ENCODE measurements at regions not wholly inside any gene's neighbourhood (a gene's known extent, or its start where the extent isn't known, plus 50 kb on each side); places are given as distances from the start of the nearest gene placed in this dataset.

GRCh38 chr15:94671858-94672532, 440.6 kb downstream of the MCTP2 start:
- H3K27me3 ChIP-seq (ENCODE audit: insufficient read depth, low read length) = no peaks in the 10 kb centered on the region
- H3K4me3 ChIP-seq (ENCODE audit: low read length) = peak overlapping the region; percentile 38
- H3K4me1 ChIP-seq (ENCODE audit: insufficient read depth, low read length) = peaks cover 22% of the 10 kb centered on the region
- H3K36me3 ChIP-seq (ENCODE audit: insufficient read depth, low read length) = no peaks in the 10 kb centered on the region
- H3K9me3 ChIP-seq (ENCODE audit: low read length) = no peaks in the 10 kb centered on the region
- H2AFZ ChIP-seq (ENCODE audit: low read depth, low read length) = peak overlapping the region; percentile 79

DNA sequence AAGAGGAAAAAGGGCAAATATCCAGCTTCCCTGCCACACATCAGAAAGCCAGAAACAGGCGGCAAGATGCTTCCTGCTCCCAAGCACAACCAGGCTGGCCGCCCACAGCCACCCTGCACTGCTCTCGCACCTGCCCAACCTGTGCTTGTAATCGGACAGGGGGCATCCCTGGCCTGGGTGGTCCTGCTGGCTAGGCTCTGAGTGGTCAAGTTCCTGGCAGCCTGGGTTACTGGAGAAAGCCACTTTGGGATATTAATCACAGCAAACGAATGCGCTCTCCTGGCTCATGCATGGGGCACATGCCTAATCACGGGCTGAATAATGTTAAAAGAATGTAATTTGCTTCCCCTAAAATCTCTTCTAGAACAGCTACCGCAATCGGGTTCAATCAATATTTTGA, 442.4 kb downstream of the MCTP2 start:
- H3K4me3 ChIP-seq (ENCODE audit: low read length) = no peak overlapping the region
- H3K36me3 ChIP-seq (ENCODE audit: insufficient read depth, low read length) = no peaks in the 10 kb centered on the region
- H3K9me3 ChIP-seq (ENCODE audit: low read length) = no peaks in the 10 kb centered on the region
- no peak overlapping the region for H2AFZ ChIP-seq (ENCODE audit: low read depth, low read length)
- no peaks in the 10 kb centered on the region for H3K27me3 ChIP-seq (ENCODE audit: insufficient read depth, low read length)
- H3K4me1 ChIP-seq (ENCODE audit: insufficient read depth, low read length) = peaks cover 22% of the 10 kb centered on the region

DNA sequence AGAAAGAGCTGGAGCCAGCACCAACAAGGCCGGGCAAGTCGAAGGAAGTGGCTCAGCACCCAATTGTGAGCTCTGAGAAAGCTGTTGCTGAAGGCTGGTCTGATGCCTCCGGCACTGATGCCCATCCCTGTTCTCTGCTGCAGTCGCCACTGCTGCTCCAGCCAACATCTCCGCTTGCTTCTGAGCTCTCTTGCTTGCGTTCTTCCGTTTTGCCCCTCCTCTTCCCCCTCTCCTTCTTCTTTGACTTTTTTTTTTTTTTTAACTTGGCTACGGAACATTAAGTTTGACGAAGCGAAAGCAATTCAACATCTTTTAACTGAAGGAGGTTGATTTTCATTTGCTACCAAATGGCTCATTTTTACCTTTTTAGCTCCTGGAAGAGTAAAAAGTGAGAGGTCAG, 442.9 kb downstream of the MCTP2 start:
- H3K4me3 ChIP-seq (ENCODE audit: low read length) = no peak overlapping the region
- no peaks in the 10 kb centered on the region for H3K9me3 ChIP-seq (ENCODE audit: low read length)

GRCh38 chr15:94677202-94677790, 445.9 kb downstream of the MCTP2 start:
- peaks cover 4% of the 10 kb centered on the region for H3K4me1 ChIP-seq (ENCODE audit: insufficient read depth, low read length)

More for the DNA sequence above, 442.9 kb downstream of the MCTP2 start:
- Histone ChIP-seq H3K27me3 (ENCODE audit: insufficient read depth, low read length) (no peaks in the 10 kb centered on the region), H3K36me3 (ENCODE audit: insufficient read depth, low read length) (no peaks in the 10 kb centered on the region), H2AFZ (ENCODE audit: low read depth, low read length) (no peak overlapping the region), H3K4me1 (ENCODE audit: insufficient read depth, low read length) (peaks cover 22% of the 10 kb centered on the region)

GRCh38 chr15:94682171-94682570, 450.8 kb downstream of the MCTP2 start:
- no peak overlapping the region for H2AFZ ChIP-seq (ENCODE audit: low read depth, low read length)
- no peak overlapping the region for H3K4me3 ChIP-seq (ENCODE audit: low read length)
- H3K4me1 ChIP-seq (ENCODE audit: insufficient read depth, low read length) = no peaks in the 10 kb centered on the region
- no peaks in the 10 kb centered on the region for H3K36me3 ChIP-seq (ENCODE audit: insufficient read depth, low read length)
- no peaks in the 10 kb centered on the region for H3K9me3 ChIP-seq (ENCODE audit: low read length)
- H3K27me3 ChIP-seq (ENCODE audit: insufficient read depth, low read length) = no peaks in the 10 kb centered on the region

More at GRCh38 chr15:94677202-94677790, 445.9 kb downstream of the MCTP2 start:
- H3K4me3 ChIP-seq (ENCODE audit: low read length) = no peak overlapping the region
- H3K27me3 ChIP-seq (ENCODE audit: insufficient read depth, low read length) = no peaks in the 10 kb centered on the region
- H3K36me3 ChIP-seq (ENCODE audit: insufficient read depth, low read length) = no peaks in the 10 kb centered on the region
- H2AFZ ChIP-seq (ENCODE audit: low read depth, low read length) = no peak overlapping the region
- H3K9me3 ChIP-seq (ENCODE audit: low read length) = no peaks in the 10 kb centered on the region

DNA sequence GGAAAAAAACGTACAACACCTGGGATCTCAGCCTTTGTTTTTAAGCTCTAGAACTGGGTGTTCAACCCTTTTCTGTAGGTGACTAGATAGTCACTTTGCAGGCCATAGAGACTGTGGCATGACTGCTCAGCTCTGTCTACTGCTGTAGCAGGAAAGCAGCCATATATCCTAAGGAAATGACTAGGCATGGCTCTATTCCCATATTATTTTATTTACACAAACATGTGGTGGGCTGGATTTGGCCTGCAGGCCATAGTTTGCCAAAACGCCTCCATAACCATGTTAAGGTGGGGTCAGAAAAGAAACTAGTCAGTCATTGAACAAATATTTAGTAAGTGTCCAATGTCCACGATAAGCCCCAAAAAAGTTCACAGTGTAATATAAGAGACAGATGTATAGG, 452.5 kb downstream of the MCTP2 start:
- Histone ChIP-seq H3K36me3 (ENCODE audit: insufficient read depth, low read length) (no peaks in the 10 kb centered on the region), H3K9me3 (ENCODE audit: low read length) (no peaks in the 10 kb centered on the region), H3K4me3 (ENCODE audit: low read length) (no peak overlapping the region), H3K4me1 (ENCODE audit: insufficient read depth, low read length) (no peaks in the 10 kb centered on the region), H2AFZ (ENCODE audit: low read depth, low read length) (no peak overlapping the region), H3K27me3 (ENCODE audit: insufficient read depth, low read length) (no peaks in the 10 kb centered on the region)

DNA sequence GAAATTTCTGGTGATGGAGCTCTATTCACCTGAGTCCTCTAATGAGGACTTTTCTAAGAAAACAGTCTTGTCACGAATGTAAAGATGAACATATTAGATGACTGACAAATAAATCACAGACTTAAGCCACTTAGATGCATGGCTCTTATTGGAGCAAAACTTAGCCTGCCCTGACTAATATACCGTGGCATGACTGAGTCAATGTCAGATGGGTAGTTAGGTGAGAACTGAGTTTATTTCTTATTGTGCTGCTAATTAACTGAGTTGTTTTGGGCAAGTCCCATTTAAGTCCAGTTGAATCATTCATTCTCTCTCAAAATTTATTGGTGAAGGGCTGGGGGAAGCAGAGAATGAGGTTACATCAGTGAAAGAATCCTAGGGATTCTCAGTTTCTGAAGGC, 459.8 kb downstream of the MCTP2 start:
- Histone ChIP-seq H3K36me3 (ENCODE audit: insufficient read depth, low read length) (no peaks in the 10 kb centered on the region), H2AFZ (ENCODE audit: low read depth, low read length) (no peak overlapping the region), H3K27me3 (ENCODE audit: insufficient read depth, low read length) (peaks cover 5% of the 10 kb centered on the region), H3K9me3 (ENCODE audit: low read length) (no peaks in the 10 kb centered on the region), H3K4me3 (ENCODE audit: low read length) (no peak overlapping the region), H3K4me1 (ENCODE audit: insufficient read depth, low read length) (no peaks in the 10 kb centered on the region)

GRCh38 chr15:94692710-94693109, 461.3 kb downstream of the MCTP2 start:
- H3K4me1 ChIP-seq (ENCODE audit: insufficient read depth, low read length) = no peaks in the 10 kb centered on the region

DNA sequence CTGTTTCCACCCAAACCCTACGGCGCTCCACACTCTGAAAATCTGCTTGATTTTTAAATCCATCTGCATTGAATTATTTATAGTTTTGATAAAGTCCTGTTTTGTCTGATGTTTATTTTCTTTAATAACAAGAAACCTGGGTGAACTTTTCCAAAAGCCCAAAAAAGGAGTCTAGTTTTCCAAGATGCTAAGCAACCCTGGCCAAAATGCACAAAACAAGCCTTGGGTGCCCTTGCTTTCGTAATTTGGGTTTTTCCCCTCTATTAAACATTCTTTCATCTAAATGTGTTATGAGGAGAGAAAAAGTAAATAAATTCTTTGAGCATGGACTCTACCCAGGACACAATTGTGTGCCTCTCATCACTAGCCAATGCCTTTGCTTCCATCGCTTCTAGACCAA, 468.9 kb downstream of the MCTP2 start:
- no peak overlapping the region for H3K4me3 ChIP-seq (ENCODE audit: low read length)
- H2AFZ ChIP-seq (ENCODE audit: low read depth, low read length) = no peak overlapping the region
- no peaks in the 10 kb centered on the region for H3K36me3 ChIP-seq (ENCODE audit: insufficient read depth, low read length)
- H3K9me3 ChIP-seq (ENCODE audit: low read length) = no peaks in the 10 kb centered on the region
- no peaks in the 10 kb centered on the region for H3K27me3 ChIP-seq (ENCODE audit: insufficient read depth, low read length)
- H3K4me1 ChIP-seq (ENCODE audit: insufficient read depth, low read length) = no peaks in the 10 kb centered on the region

More at GRCh38 chr15:94692710-94693109, 461.3 kb downstream of the MCTP2 start:
- Histone ChIP-seq H3K27me3 (ENCODE audit: insufficient read depth, low read length) (peaks cover 5% of the 10 kb centered on the region), H3K36me3 (ENCODE audit: insufficient read depth, low read length) (no peaks in the 10 kb centered on the region), H3K4me3 (ENCODE audit: low read length) (no peak overlapping the region), H2AFZ (ENCODE audit: low read depth, low read length) (no peak overlapping the region), H3K9me3 (ENCODE audit: low read length) (no peaks in the 10 kb centered on the region)

- Histone ChIP-seq H3K9me3 (ENCODE audit: low read length) (no peaks in the 10 kb centered on the region), H2AFZ (ENCODE audit: low read depth, low read length) (no peak overlapping the region), H3K27me3 (ENCODE audit: insufficient read depth, low read length) (no peaks in the 10 kb centered on the region), H3K4me3 (ENCODE audit: low read length) (no peak overlapping the region), H3K4me1 (ENCODE audit: insufficient read depth, low read length) (no peaks in the 10 kb centered on the region), H3K36me3 (ENCODE audit: insufficient read depth, low read length) (no peaks in the 10 kb centered on the region)
Measured at GRCh38 chr15:94701281-94701985, 470.1 kb downstream of the MCTP2 start.

DNA sequence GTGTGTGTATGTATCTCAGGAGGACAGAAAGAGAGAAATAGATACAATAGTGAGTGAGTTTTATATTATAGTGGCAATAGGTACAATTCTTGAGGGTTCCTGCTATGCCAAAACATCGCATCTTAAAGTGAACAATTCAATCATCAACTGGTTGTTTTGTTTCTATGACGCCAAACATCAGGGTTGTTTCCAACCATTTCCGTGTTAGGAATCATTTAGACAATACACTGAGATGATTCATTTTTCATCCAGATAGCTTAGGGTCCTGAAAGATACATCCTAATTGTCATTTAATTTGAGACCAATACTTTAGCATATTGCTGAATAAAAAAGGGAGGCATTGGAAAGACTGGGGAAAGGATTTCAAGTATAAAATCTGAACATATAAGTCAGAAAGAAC, 472.2 kb downstream of the MCTP2 start:
- Histone ChIP-seq H3K9me3 (ENCODE audit: low read length) (no peaks in the 10 kb centered on the region), H2AFZ (ENCODE audit: low read depth, low read length) (no peak overlapping the region), H3K36me3 (ENCODE audit: insufficient read depth, low read length) (no peaks in the 10 kb centered on the region), H3K4me3 (ENCODE audit: low read length) (no peak overlapping the region), H3K4me1 (ENCODE audit: insufficient read depth, low read length) (no peaks in the 10 kb centered on the region), H3K27me3 (ENCODE audit: insufficient read depth, low read length) (no peaks in the 10 kb centered on the region)

DNA sequence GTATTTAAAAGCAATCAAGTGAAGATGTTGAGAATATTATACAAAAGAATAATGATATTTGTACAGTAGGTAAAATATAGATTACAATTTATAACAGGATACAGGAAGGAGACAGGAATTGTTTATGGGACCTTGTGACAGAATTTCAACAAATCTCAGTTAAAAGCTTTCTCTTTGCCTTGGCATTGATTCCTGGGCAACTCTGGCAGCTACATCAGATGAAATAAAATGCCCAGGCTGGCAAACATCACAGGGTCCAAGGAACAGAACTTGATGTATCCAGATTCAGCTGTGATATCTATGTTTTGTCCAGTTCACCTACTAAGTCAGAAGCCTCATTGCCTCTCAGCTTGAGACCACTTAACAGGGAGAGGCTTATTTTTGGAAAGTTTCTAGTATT, 473.1 kb downstream of the MCTP2 start:
- Histone ChIP-seq H3K36me3 (ENCODE audit: insufficient read depth, low read length) (no peaks in the 10 kb centered on the region), H3K4me1 (ENCODE audit: insufficient read depth, low read length) (no peaks in the 10 kb centered on the region), H3K9me3 (ENCODE audit: low read length) (no peaks in the 10 kb centered on the region), H3K4me3 (ENCODE audit: low read length) (no peak overlapping the region), H3K27me3 (ENCODE audit: insufficient read depth, low read length) (no peaks in the 10 kb centered on the region), H2AFZ (ENCODE audit: low read depth, low read length) (no peak overlapping the region)

DNA sequence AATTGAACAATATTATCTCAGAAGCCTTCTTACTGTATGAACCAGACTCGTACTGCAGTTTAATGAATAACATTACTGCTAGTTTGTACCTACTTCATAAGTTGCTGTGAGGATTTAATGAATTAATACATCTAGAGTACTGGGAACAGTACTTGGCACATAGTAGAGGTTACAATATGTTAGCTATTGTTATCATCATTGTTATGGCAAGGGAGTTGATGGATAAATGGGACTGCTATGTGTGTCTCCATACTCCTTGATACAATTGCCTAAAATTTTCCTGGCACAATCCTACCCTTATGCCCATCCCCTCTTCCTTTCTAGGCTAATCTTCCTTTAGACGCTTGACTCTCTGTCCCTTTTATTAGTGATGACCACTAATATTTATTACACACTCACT, 473.6 kb downstream of the MCTP2 start:
- no peaks in the 10 kb centered on the region for H3K4me1 ChIP-seq (ENCODE audit: insufficient read depth, low read length)
- H3K27me3 ChIP-seq (ENCODE audit: insufficient read depth, low read length) = no peaks in the 10 kb centered on the region
- H3K9me3 ChIP-seq (ENCODE audit: low read length) = no peaks in the 10 kb centered on the region
- H3K4me3 ChIP-seq (ENCODE audit: low read length) = no peak overlapping the region
- no peaks in the 10 kb centered on the region for H3K36me3 ChIP-seq (ENCODE audit: insufficient read depth, low read length)
- H2AFZ ChIP-seq (ENCODE audit: low read depth, low read length) = no peak overlapping the region

All from neuron (in vitro differentiated cells).